NCI-H187 (cell line): ENCODE measurements at regions not wholly inside any gene's neighbourhood (a gene's known extent, or its start where the extent isn't known, plus 50 kb on each side); places are given as distances from the start of the nearest gene placed in this dataset.
A peak's percentile ranks its signal among the peaks of the same experiment; 100 is the strongest.
"Not testable (repeated sequence)": the region's sequence is repeated elsewhere in the genome, so short reads cannot be mapped to it uniquely, and the experiment has no call there.

Experiments
- DNase-seq, 2 experiments: peaks; one replicate each; lab custom pipeline; 2025; lab: John Stamatoyannopoulos, UW

DNA sequence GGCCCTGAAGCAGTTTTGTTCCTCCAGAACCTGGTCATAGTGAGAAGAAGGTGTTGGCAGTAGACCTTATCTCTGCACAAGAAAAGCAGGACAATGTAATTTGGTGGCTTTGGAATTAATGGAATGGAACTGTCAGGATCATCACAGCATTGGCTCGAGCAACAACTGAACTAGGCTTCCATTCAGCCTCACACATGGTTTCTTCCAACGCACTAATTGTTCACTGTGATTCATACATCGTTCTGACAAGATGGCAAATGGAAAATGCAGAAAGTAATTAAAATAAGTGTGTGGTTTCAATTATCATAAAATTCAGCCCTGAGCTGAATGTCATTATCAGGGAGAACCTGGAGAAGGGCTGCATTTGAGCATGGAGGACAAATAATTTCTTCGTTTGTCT lies 80.6 kb downstream of the MFSD1 start:
- DNase-seq: no peak

DNA sequence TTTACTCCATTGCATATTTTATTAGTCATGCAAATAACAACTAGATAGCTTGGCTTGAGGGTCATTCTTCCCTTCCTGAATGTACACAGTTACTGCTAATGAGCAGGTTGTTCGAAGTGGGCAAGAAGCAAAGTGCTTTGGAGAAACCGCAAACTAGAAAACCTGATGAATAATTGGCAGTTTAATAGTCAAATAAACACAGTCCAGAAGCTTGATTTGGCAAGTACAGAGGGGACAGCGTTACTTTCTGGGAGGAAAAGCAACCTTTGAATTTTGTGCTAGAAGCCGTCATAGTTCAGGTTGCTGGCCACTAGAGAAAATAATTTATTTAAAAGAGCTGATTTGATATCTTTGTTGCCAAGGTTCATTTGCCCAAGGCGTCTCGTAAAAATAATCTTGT lies 94.9 kb downstream of the MFSD1 start:
- no peak for DNase-seq

- DNase-seq: no peak
These were observed 104.9 kb downstream of the MFSD1 start for GRCh38 chr3:158906749-158907148.

DNA sequence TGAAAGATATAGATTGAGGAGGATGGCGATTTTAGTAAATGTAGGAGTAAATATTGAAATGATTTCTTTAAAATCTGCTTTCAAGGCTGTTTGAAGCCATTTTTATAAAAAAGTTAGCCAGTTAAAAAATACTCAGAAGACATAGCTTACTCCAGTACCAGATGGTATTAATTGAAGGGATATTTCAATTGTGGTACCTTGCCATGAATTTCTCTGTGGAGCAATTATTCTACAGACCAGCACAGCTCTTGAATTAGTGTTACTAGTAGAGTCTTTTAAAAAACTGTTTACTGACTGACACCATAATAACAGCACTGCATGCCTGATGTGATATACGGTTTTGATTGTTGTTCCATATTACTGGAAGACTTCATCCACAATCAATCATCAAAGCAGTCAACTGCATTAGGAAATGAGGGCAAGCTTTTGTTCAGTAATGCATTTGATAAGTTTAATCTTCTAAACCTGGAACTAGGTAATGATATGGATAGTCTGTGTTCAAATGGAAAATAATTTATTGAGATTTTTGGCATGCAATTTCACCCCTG lies 106.4 kb downstream of the MFSD1 start:
- no peak for DNase-seq

DNA sequence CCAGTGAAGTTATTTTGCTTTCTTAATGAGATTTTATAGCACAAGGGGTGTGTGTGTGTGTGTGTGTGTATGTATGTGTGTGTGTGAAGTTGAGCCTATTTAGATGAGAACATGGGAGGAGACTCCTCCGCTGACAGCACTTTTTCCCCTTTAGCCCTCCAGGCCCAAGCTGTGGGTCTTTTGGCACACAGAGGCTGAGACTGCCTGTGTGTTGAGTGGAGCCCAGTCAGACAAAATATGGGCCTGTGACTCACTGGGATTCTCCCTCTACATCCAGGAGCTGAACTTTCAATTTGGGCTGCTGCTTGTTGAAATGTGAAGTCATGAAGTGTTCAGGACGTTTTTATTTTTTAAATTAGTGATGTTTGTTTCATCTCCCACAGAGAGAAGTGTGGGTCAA lies 108.0 kb downstream of the MFSD1 start:
- DNase-seq: no peak

- peak in 1 of 2 experiments; percentile 12 for DNase-seq
These were observed 109.7 kb downstream of the MFSD1 start for GRCh38 chr3:158911586-158911985.

DNA sequence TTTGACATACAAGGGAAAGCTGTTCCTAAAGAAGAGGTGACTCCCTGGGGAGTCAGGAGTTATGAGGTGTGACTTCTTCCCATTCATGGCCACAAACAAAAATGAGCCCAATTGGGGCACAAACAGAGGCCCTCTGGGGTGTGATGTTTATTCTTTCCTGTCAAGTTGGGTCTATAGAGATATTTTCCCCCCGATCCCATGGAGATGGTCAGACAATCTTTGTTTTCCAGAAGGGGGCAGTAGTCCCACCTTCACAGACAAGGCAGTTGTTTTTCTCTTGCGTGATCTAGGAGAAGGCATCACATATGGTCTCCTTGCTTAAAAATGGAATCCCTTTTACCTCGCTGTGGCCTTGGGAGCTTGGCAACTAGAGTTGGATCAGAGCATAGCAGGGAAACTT lies 110.3 kb downstream of the MFSD1 start:
- DNase-seq: no peak

DNA sequence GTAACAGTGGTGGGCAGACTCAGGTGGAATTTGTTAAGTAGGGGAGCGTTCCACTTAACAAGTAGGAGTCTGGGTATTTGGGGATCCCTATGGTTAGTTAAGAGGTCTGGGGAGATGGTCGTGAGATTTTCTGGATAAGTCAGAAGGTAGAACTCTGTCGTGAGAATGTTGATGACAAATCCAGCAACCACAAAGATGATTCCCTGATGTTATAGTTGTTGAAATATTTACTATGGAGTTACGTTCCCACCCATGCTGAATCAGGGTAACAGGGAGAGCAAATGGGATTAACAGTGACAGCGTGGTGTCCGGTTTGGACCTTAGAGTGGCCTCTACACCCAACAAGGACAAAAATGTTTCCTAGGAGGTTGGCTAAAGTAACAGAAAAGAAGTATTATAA lies 110.8 kb downstream of the MFSD1 start:
- DNase-seq: no peak

GRCh38 chr3:158916111-158916510 lies 114.3 kb downstream of the MFSD1 start:
- no peak for DNase-seq

DNA sequence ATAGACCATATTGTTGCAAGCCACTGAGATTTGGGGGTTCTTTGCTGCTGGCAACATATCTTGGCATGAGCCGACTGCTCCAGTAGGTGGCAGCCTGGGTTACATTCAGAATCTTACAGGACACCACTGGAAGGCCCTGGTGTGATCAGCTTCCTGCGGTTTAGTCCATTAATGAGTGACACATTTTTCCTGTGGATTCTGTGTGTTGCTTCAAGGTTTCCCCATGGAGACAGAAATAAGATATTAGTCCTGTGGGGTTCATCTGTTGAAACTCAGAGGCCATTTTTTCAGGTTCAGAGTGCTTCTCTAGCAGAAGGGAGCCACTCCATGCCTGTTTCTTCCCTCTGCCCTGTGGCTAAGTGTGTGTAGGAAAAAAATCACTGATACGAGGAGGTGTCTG lies 116.2 kb downstream of the MFSD1 start:
- DNase-seq: peak; percentile 27 to 43

GRCh38 chr3:158918451-158918850 lies 116.6 kb downstream of the MFSD1 start:
- DNase-seq: no peak

- no peak for DNase-seq
These were observed 118.5 kb downstream of the MFSD1 start for GRCh38 chr3:158920371-158920770.

GRCh38 chr3:158925021-158925420 lies 123.2 kb downstream of the MFSD1 start:
- no peak for DNase-seq

GRCh38 chr3:158925828-158926494 lies 124.1 kb downstream of the MFSD1 start:
- no peak for DNase-seq

DNA sequence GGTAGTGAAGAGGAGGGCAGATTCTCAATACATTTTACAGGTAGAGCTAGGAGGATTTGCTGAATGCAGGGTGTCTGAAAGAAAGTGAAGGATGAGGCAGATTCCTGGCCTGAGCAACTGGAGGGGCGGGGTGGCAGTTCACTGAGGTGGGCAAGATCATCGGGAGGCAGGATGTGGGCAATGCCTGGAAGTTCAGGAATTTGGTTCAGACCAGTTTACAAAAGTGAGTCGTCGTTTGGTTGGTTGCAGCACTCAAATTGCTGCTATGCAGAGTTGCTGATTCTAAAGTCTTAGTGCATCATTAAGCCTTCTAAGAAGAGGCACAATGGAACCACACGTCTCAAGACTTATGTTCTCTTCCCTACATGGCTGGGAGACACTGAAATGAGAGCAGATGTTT lies 134.0 kb downstream of the MFSD1 start:
- no peak for DNase-seq

DNA sequence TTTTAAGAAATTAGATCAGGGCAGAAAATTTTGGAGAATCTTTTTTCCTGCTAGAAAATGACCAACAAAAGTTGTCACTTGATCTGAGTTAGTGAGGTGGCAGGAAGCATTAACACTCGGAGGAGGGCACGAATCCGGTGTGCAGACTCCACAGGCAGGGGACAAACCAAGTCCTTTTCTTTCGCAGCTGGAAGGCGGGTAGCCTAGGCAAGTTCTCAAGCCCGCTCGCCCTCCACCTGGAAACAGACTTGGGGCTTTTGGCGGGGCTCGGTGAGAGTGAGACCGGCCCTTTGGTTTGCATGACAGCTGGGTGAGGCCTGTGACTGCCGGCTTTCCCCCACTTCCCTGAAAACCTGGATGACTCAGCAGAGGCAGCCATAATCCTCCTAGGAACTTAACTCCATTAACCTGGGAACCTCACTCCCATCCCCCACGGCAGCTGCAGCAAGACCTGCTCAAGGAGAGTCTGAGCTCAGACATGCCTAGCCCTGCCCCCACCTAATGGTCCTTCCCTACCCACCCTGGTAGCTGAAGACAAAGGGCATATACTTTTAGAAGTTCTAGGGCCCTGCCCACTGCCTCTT lies 134.8 kb downstream of the MFSD1 start:
- DNase-seq: no peak

DNA sequence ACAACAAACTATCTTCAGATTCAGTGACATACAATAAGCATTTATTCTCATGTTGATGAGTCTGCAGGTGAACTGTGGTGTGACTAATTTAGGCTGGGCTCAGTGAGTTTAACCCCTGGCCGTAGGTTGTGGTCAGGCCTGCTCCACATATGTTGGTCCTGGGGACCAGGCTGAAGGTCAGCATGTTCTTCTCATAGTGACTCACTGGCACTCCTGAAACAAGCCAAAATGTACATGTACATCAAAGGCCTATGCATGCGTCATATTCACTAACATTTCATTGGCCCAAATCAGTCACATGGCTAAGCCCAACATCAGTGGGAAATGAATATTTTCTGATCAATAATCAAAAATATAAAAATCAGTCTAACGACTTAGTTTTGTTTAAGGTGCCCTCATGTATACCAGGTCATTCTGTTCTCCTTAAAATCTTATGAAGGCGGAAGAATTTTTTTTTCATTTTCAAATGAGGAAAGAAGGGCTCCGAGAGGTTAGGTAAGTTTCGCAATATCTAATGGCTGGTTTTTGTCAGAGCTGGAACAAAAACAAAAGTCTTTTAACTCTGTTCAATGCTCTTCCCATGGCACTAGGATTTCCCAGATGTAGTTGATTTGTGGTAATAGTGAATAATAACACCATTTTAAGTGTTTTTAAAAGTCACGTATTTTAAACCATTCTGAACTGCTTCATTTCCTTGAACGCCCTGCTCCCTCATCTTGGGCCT lies 148.5 kb downstream of the MFSD1 start:
- DNase-seq: no peak

GRCh38 chr3:158953131-158953530 lies 151.3 kb downstream of the MFSD1 start:
- DNase-seq: no peak

GRCh38 chr3:158954420-158954819 lies 152.6 kb downstream of the MFSD1 start:
- no peak for DNase-seq

DNA sequence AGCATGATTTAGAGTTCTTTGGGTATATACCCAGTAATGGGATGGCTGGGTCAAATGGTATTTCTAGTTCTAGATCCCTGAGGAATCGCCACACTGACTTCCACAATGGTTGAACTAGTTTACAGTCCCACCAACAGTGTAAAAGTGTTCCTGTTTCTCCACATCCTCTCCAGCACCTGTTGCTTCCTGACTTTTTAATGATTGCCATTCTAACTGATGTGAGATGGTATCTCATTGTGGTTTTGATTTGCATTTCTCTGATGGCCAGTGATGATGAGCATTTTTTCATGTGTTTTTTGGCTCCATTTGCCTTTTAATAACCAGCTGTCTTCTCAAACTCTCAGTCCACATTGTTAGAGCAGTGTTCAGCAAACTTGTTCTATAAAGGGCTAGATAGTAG lies 155.9 kb downstream of the MFSD1 start:
- DNase-seq: not testable (repeated sequence)

- no peak for DNase-seq
These were observed 157.0 kb downstream of the MFSD1 start for GRCh38 chr3:158958873-158959272.

DNA sequence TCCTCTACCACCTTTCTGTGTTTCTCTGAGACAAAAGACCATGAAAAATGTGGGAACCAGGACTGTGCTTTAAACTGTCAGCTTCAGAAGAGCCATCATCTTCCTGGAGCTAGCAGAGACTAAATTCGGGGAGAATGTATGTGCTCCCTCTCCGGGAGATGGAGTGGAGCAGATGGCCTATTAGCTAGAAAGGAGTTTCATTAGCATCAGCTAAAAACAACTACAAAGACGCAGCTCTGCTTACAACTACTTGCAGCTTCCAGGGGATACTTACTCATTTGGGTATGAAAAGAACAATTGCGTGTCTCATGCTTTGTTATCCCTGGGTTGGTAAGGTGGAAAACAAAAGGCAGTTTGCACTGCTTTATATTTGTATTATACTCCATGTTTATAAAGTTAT lies 159.6 kb downstream of the MFSD1 start:
- DNase-seq: no peak

GRCh38 chr3:158961911-158962310 lies 160.1 kb downstream of the MFSD1 start:
- DNase-seq: no peak
